HPDE6-E6E7 (cell line): ENCODE measurements at regions not wholly inside any gene's neighbourhood (a gene's known extent, or its start where the extent isn't known, plus 50 kb on each side); places are given as distances from the start of the nearest gene placed in this dataset.
"Not testable (repeated sequence)": the region's sequence is repeated elsewhere in the genome, so short reads cannot be mapped to it uniquely, and the experiment has no call there.

Experiments
- DNase-seq: peaks from one replicate; pipeline ENCODE4 v3.0.0; 2011; ENCODE audit warnings: missing footprints; ENCODE audit errors: extremely low spot score

- DNase-seq = peak; percentile 7
Measured at GRCh38 chr10:108601851-108602250, 1321.5 kb downstream of the XPNPEP1 start.

- not testable (repeated sequence) for DNase-seq
Measured at GRCh38 chr10:108600511-108600910, 1322.8 kb downstream of the XPNPEP1 start.

- DNase-seq = not testable (repeated sequence)
Measured at GRCh38 chr10:108599317-108599716, 1324.0 kb downstream of the XPNPEP1 start.

- DNase-seq = no peak
Measured at GRCh38 chr10:108598831-108599230, 1324.5 kb downstream of the XPNPEP1 start.

GRCh38 chr10:108598320-108598695 lies 1325.0 kb downstream of the XPNPEP1 start:
- DNase-seq = no peak

GRCh38 chr10:108597657-108598319 lies 1325.5 kb downstream of the XPNPEP1 start:
- no peak for DNase-seq

- DNase-seq = no peak
Measured at GRCh38 chr10:108597031-108597430, 1326.3 kb downstream of the XPNPEP1 start.

GRCh38 chr10:108592956-108593355 lies 1330.4 kb downstream of the XPNPEP1 start:
- DNase-seq = no peak

- DNase-seq = no peak
Measured at GRCh38 chr10:108591417-108591816, 1331.9 kb downstream of the XPNPEP1 start.

GRCh38 chr10:108586424-108586823 lies 1336.9 kb downstream of the XPNPEP1 start:
- no peak for DNase-seq

- DNase-seq = no peak
Measured at GRCh38 chr10:108583877-108584276, 1339.4 kb downstream of the XPNPEP1 start.

- DNase-seq = no peak
Measured at GRCh38 chr10:108582888-108583287, 1340.4 kb downstream of the XPNPEP1 start.

- no peak for DNase-seq
Measured at GRCh38 chr10:108582387-108582786, 1340.9 kb downstream of the XPNPEP1 start.

- DNase-seq = no peak
Measured at GRCh38 chr10:108578258-108578657, 1345.1 kb downstream of the XPNPEP1 start.

GRCh38 chr10:108574233-108574632 lies 1349.1 kb downstream of the XPNPEP1 start:
- DNase-seq = no peak

GRCh38 chr10:108568824-108569223 lies 1354.5 kb downstream of the XPNPEP1 start:
- no peak for DNase-seq

- no peak for DNase-seq
Measured at GRCh38 chr10:108567899-108568752, 1355.2 kb downstream of the XPNPEP1 start.

GRCh38 chr10:108566316-108567107 lies 1356.8 kb downstream of the XPNPEP1 start:
- no peak for DNase-seq

GRCh38 chr10:108562105-108562504 lies 1361.2 kb downstream of the XPNPEP1 start:
- no peak for DNase-seq

GRCh38 chr10:108561649-108562048 lies 1361.7 kb downstream of the XPNPEP1 start:
- DNase-seq = no peak

- DNase-seq = no peak
Measured at GRCh38 chr10:108560488-108560887, 1362.8 kb downstream of the XPNPEP1 start.

GRCh38 chr10:108556186-108556585 lies 1367.1 kb downstream of the XPNPEP1 start:
- no peak for DNase-seq
